Suprapubic skin (tissue), 4 donors: ENCODE measurements at regions not wholly inside any gene's neighbourhood (a gene's known extent, or its start where the extent isn't known, plus 50 kb on each side); places are given as distances from the start of the nearest gene placed in this dataset.

Source experiments
- DNase-seq, 2 donors: peaks; one replicate each; pipeline ENCODE4 v3.0.0-alpha.2; 2019; ENCODE audit warnings: low spot score in 2 of 2
- H3K27ac ChIP-seq: fragments of 200-600 bp; sonication (generic); one replicate; pipeline ENCODE4 v1.5.1; 2019
- H3K27me3 ChIP-seq: fragments of 200-600 bp; sonication (generic); one replicate; pipeline ENCODE4 v1.5.1; 2019
- H3K36me3 ChIP-seq: fragments of 200-600 bp; sonication (generic); one replicate; pipeline ENCODE4 v1.5.1; 2019
- H3K4me1 ChIP-seq: fragments of 200-600 bp; sonication (generic); one replicate; pipeline ENCODE4 v1.5.1; 2019
- H3K4me3 ChIP-seq: fragments of 200-600 bp; sonication (generic); one replicate; pipeline ENCODE4 v1.5.1; 2019; ENCODE audit warnings: mild to moderate bottlenecking
- H3K9me3 ChIP-seq: fragments of 200-600 bp; sonication (generic); one replicate; pipeline ENCODE4 v1.5.1; 2019
- EP300 ChIP-seq: sonication (generic); formaldehyde crosslinking; IDR thresholded peaks from one replicate; pipeline ENCODE4 v1.6.1; 2017; ENCODE audit warnings: antibody characterized with exemption
- POLR2A ChIP-seq, 2 donors: fragments of 450-650 bp; IDR thresholded peaks; one replicate each; pipeline ENCODE4 v1.6.1; 2017; ENCODE audit warnings: antibody characterized with exemption in 2 of 2, mild to moderate bottlenecking in 2 of 2, moderate library complexity in 2 of 2
- POLR2AphosphoS5 ChIP-seq, 3 donors: sonication (generic); formaldehyde crosslinking; IDR thresholded peaks; one replicate each; pipeline ENCODE4 v1.6.1; 2017; ENCODE audit warnings: antibody characterized with exemption in 3 of 3
- WGBS: methylation state at CpG from one replicate; pipeline ENCODE4 v1.1.5; 2018; 5-methylcytosine and 5-hydroxymethylcytosine counted together
- TF ChIP-seq, protein P1 (sequence below), 2 donors: fragments of 200-600 bp in 1 of 2; fragments of 450-650 bp in 1 of 2; sonication (generic) in 1 of 2; IDR thresholded peaks; one replicate each; pipeline ENCODE4 v1.5.1; 2016 to 2019; ENCODE audit warnings: antibody characterized with exemption in 2 of 2, mild to moderate bottlenecking in 1 of 2, moderate library complexity in 1 of 2

DNA sequence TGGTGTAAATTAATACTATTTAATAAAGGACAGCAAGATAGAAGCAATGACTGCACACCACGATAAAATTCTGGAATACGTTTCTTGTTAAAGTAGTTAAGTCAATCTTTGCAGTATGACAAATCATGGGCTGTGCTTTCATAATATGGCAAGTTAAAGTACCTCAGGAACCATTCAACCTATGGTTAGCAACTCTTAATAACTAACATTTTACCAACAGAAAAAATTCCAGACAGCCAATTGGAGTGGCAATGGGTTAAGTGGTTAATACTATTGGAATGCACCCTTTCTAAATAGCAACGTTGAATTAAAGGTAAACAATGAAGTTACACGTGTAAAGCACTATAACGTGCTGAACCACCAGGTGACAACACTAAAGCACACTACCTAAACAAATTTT is 72.4 kb upstream of the ZCCHC13 start:
- TF ChIP-seq, protein P1, sequence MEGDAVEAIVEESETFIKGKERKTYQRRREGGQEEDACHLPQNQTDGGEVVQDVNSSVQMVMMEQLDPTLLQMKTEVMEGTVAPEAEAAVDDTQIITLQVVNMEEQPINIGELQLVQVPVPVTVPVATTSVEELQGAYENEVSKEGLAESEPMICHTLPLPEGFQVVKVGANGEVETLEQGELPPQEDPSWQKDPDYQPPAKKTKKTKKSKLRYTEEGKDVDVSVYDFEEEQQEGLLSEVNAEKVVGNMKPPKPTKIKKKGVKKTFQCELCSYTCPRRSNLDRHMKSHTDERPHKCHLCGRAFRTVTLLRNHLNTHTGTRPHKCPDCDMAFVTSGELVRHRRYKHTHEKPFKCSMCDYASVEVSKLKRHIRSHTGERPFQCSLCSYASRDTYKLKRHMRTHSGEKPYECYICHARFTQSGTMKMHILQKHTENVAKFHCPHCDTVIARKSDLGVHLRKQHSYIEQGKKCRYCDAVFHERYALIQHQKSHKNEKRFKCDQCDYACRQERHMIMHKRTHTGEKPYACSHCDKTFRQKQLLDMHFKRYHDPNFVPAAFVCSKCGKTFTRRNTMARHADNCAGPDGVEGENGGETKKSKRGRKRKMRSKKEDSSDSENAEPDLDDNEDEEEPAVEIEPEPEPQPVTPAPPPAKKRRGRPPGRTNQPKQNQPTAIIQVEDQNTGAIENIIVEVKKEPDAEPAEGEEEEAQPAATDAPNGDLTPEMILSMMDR (IDR thresholded peaks at IDR 0.05) = no peak
- TF ChIP-seq POLR2A (IDR thresholded peaks at IDR 0.05) (no peak), EP300 (no peak), POLR2AphosphoS5 (IDR thresholded peaks at IDR 0.05) (no peak)
- Histone ChIP-seq H3K9me3 (no peaks in the 10 kb centered on the region), H3K27ac (no peak overlapping the region), H3K4me3 (no peak overlapping the region), H3K36me3 (peaks cover 3% of the 10 kb centered on the region), H3K4me1 (no peaks in the 10 kb centered on the region), H3K27me3 (no peaks in the 10 kb centered on the region)
- WGBS = 60% methylated on average over 5 of the region's 5 CpGs
- no peak for DNase-seq

DNA sequence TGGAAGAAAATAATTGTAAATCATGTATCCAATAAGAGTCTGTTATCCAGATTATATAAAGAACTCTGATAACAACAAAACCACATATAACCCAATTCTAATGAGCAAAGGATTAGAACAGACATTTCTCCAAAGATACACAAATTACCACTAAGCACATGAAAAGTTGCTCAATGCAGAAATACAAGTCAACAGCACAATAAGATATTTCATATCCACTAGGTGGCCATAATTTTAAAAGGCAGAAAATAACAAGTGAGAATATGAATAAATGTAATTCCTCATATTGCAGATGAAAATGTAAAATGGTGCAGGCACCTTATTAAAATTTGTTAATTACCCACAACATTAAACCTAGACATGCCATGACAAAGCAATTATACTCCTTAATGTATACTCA is 73.9 kb upstream of the ZCCHC13 start:
- TF ChIP-seq POLR2A (IDR thresholded peaks at IDR 0.05) = no peak
- no peak for TF ChIP-seq EP300
- TF ChIP-seq POLR2AphosphoS5 (IDR thresholded peaks at IDR 0.05) = no peak
- TF ChIP-seq, protein P1 (IDR thresholded peaks at IDR 0.05) = no peak
- Histone ChIP-seq H3K27me3 (no peaks in the 10 kb centered on the region), H3K27ac (no peak overlapping the region), H3K4me1 (no peaks in the 10 kb centered on the region), H3K4me3 (no peak overlapping the region), H3K9me3 (no peaks in the 10 kb centered on the region), H3K36me3 (peaks cover 4% of the 10 kb centered on the region)
- DNase-seq = no peak

DNA sequence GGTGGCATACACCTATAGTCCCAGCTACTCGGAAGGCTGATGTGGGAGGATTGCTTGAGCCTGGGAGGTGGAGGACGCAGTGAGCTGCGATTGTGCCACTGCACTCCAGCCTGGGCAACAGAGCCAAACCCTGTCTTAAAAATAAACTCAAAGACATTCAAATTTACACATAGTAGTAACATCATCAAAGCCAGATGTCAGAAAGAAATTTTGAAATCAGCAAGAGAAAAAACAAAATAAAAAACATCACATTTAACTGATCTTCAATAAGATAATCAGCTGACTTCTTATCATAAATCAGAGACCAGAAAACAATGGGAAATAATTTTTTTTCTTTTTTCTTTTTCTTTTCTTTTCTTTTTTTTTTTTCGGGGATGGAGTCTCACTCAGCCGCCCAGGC is 78.9 kb upstream of the ZCCHC13 start:
- Histone ChIP-seq H3K27ac (no peak overlapping the region), H3K36me3 (peaks cover 4% of the 10 kb centered on the region), H3K27me3 (no peaks in the 10 kb centered on the region), H3K4me1 (no peaks in the 10 kb centered on the region), H3K9me3 (no peaks in the 10 kb centered on the region), H3K4me3 (no peak overlapping the region)
- WGBS = 86% methylated on average over 5 of the region's 5 CpGs
- TF ChIP-seq, protein P1 (IDR thresholded peaks at IDR 0.05) = no peak
- TF ChIP-seq POLR2AphosphoS5 (IDR thresholded peaks at IDR 0.05) (no peak), POLR2A (IDR thresholded peaks at IDR 0.05) (no peak), EP300 (no peak)
- no peak for DNase-seq

DNA sequence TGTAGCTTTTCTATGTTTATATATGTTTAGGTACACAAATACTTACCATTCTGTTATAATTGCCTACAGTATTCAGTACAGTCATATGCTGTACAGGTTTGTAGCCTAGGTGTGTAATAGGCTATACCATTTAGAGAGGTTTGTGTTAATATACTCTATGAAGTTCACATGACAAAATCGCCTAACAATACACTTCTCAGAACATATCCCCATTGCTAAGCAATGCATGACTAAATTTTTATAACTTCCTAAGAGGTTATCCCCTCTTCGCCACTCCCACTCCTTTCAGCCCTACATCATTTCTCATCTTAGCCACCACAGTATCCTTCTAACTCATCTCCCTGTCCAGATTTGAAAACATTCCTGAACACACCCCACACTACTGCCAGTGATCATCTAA is 83.7 kb upstream of the ZCCHC13 start:
- Histone ChIP-seq H3K36me3 (peaks cover 4% of the 10 kb centered on the region), H3K27me3 (no peaks in the 10 kb centered on the region), H3K9me3 (no peaks in the 10 kb centered on the region), H3K4me3 (no peak overlapping the region), H3K27ac (no peak overlapping the region), H3K4me1 (no peaks in the 10 kb centered on the region)
- TF ChIP-seq, protein P1 (IDR thresholded peaks at IDR 0.05) = no peak
- TF ChIP-seq EP300 = no peak
- no peak for TF ChIP-seq POLR2AphosphoS5 (IDR thresholded peaks at IDR 0.05)
- TF ChIP-seq POLR2A (IDR thresholded peaks at IDR 0.05) = no peak
- 88% methylated on average over 2 of the region's 2 CpGs for WGBS
- no peak for DNase-seq

DNA sequence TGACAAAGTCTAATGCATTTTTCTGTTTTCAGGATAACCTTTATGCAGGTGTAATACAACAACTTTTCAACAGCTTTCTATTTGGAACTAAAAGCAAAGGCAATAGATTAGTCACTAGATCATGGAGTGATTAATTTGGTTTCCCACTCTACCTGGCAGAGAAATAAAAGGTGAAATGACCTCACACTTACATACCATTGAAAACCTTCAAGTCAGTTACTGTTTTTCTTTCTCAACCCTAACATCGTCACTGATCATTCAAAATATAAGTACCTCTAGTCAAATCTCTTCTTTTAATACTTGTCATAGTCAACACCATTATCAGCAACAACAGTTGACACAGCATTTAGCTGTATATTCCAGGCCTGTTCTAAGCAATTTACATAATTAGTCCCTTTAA is 85.1 kb upstream of the ZCCHC13 start:
- H3K36me3 ChIP-seq = peaks cover 13% of the 10 kb centered on the region
- 77% methylated on average over 1 of the region's 1 CpG for WGBS
- H3K27ac ChIP-seq = no peak overlapping the region
- no peaks in the 10 kb centered on the region for H3K4me1 ChIP-seq
- DNase-seq = no peak
- TF ChIP-seq EP300 = no peak
- TF ChIP-seq POLR2A (IDR thresholded peaks at IDR 0.05) = no peak
- TF ChIP-seq, protein P1 (IDR thresholded peaks at IDR 0.05) = no peak
- TF ChIP-seq POLR2AphosphoS5 (IDR thresholded peaks at IDR 0.05) = no peak
- H3K4me3 ChIP-seq = no peak overlapping the region
- no peaks in the 10 kb centered on the region for H3K27me3 ChIP-seq
- no peaks in the 10 kb centered on the region for H3K9me3 ChIP-seq
